ENCODE measurements at regions not wholly inside any gene's neighbourhood (a gene's known extent, or its start where the extent isn't known, plus 50 kb on each side); places are given as distances from the start of the nearest gene placed in this dataset.

DNA sequence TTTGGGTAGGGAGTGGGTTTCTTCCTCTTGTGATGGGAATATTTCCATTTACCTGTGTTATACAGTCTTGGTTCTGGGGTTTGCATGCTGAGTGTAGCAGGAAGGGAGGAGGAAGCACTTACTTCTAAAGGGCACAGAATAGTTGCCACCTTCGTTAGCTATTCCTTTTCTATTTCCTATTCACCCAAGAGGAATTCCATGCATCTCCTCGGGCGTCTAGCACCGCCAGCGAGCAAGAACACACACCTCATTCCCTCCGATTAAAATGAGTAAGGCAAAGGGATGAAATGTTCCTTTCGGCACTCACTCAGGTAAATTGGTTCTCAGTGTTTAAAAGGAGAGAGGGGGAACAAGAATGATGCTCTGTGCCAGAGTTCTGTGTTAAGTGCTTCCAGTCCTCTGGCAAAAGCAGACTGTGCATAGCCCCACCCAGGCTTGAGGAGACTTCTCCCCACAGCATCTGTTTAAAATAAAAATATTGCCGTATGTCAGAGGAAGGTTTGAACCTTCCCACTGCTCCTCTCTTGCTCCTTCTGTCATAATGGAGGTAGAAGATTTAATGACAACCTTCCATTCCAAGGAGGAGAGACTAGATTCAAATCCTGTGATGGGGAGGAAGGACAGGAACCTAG is 351.4 kb downstream of the PTTG2 start:
- DNase-seq: no peak

DNA sequence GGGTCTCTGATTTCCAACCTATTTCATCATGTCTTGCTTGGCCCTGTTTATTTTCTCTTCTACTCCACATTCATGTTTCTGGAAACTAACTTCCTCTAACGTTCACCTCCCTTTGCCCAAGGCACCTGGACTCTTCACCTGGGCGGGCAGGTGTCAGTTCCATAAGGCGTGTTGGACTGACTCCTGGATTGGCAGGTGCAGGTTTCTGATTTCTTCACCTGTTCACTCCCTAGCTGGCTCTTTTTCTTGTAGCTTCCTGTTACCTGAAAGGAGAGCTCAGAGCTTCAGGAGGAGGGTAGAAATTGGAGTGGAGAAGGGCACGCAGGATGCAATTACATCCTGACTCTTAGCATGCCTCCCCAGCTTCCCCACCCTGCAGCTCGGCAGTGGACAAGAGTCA is 350.8 kb upstream of the KLF3 start:
- DNase-seq: no peak

GRCh38 chr4:38313999-38314561 is 349.9 kb upstream of the KLF3 start:
- no peak for DNase-seq

GRCh38 chr4:38314663-38315062 is 349.3 kb upstream of the KLF3 start:
- DNase-seq: no peak

DNA sequence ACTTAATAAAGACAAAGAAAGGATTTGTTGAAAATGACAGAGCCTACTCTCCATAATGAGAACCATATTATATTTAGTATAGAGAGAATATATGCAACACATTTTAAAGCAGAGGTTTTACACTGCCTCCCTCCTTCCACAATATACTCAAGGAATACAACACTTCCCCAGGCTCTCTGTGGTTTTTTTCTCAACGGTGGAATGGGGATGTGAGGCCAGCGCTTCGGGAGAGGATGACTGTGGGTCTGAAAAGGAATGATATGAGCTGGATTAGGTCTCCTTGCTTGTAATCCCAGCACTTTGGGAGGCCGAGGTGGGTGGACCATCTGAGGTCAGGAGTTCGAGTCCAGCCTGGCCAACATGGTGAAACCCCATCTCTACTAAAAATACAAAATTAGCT is 348.7 kb upstream of the KLF3 start:
- no peak for DNase-seq

- DNase-seq: no peak
Measured at GRCh38 chr4:38316045-38316444, 348.0 kb upstream of the KLF3 start.

DNA sequence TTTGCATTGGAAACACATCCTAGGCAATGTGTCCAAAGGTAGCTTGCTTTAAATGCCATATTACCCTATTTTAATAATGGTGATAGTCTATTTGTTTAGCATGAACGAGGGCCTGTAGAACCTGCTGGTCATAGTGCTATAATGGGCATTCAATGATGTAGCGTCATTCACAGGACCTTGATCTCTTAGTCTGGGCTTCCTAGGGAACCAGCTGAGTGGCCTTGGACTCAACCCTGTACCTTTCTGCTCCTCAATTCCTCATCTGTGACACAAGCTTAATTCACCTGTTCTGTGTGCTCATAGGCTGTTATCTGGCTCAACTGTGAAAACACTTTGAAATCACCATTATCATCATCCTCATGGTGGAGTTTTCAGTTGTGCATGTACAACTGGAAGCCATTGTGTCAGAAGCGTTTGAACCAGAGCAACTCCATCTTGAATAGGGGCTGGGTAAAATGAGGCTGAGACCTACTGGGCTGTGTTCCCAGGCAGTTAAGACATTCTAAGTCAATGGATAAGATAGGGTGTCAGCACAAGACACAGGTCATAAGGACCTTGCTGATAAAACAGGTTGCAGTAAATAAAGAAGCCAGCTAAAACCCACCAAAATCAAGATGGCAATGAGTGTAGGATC is 346.8 kb upstream of the KLF3 start:
- DNase-seq: no peak

DNA sequence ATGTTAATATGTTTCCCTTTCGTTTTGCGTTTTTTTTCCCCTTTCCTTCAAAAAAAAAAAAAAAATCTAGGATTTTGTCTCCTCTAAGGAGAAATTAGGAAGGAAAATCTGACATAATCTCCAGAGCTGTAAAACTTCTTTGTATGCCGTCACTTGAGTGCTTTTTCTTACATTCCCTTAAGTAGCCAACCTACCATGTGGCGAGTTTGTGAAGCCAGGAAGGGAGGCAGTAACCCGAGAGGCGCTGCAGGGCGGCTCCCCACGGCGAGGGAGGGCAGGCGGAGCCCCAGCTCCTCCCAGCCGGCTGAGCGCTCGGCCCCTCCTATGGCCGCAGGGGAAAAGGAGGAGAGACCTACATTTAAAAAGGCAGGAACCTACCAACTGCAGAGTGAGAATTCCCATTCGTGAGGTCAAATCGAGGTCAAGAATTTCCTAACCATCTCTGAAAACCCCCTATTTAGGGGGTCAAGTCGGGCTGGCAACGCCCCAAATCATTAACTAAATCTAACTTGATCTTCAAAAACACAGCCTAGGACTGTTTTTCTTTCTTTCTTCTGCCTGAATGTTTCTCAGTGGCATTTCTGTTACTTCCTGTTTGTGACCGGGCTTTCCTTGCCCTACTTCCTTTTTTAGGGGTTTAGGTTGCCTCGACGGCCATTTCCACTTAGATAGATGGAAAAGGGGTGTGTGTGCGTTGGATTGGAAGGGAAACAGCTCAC is 345.1 kb upstream of the KLF3 start:
- peak; percentile 87 to 91 for DNase-seq

DNA sequence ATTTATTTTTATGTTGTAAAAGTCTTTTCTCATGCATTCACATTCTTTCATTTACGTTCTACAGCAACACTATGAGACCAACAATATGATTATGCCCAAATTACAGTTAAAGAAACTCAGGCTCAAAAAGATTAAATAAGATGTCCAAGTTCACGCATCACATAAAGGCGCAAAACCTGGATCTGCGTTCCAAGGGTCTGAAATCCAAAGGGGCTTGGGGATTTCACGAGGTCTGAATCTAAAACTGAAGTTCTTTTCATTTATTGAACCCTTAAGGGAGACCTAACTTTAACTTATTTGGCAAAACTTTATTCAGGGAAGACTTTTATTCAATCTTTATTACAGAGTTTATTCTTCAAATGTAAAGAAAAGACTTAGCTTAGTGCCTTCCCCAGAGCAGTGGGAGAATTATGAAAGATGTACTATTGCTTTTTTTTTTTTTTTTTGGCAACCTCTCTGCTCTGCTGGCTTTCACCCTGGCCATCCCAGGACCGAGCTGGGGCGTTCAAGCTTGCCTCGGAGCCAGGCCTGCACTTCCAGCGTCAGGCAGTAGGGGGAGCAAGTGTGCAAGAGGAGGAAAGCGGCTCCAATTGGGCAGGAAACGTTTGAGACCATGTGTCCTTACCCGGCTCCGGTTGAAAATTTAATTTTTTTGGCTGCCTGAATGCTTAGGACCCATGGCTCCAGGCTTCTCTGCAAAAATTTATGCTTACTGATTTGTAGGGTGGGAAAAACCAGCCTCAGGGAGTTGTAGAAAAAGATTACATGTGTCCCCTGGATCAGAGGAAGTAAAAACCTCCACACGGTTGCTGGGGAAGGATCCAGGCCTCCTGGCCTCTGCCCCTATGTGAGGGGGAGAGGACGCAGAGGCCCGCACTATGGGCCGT is 344.3 kb upstream of the KLF3 start:
- peak; percentile 94 to 97 for DNase-seq

DNA sequence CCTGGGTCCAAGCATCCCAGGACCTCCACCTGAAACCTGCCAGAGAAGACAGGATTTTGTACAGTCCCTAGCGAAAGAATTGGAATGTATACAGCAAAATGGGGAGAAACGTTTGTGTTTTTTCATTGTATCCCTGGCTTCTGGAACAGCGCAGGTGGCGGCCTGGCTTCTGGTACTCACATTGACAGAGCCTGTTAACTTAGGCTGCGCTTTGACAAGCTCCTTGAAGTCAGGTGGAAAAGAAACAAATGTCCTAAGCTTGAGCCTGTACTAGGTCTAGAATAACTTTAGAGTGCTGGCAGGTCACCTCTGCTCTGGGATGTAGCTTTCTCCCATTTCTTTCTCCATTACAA is 343.7 kb upstream of the KLF3 start:
- no peak for DNase-seq

- no peak for DNase-seq
Measured at GRCh38 chr4:38320833-38321232, 343.2 kb upstream of the KLF3 start.

- no peak for DNase-seq
Measured at GRCh38 chr4:38322714-38323113, 341.3 kb upstream of the KLF3 start.

- DNase-seq: no peak
Measured at GRCh38 chr4:38323141-38323641, 340.8 kb upstream of the KLF3 start.

DNA sequence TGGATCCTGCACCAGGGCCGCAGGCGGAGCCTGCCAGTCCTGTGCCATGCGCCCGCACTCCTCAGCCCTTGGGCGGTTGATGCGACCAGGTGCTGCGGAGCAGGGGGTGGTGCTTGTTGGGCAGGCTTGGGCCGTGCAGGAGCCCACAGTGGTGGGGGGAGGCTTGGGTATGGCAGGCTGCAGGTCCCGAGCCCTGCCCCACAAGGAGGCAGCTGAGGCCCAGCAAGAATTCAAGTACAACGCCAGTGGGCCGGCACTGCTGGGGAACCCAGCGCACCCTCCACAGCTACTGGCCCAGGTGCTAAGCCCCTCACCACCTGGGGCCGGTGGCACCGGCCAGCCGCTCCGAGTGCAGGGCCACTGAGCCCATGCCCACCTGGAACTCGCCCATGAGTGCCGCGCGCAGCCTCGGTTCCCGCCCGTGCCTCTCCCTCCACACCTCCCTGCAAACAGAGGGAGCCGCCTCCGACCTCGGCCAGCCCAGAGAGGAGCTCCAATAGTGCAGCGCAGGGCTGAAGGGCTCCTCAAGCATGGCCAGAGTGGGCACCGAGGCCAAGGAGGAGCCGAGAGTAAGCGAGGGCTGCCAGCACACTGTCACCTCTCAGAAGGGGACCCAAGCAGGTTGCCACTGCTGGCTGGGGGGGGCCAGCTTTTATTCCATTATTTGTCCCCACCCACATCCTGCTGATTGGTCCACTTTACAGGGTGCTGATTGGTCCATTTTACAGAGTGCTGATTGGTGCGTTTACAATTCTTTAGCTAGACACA is 339.0 kb upstream of the KLF3 start:
- no peak for DNase-seq

DNA sequence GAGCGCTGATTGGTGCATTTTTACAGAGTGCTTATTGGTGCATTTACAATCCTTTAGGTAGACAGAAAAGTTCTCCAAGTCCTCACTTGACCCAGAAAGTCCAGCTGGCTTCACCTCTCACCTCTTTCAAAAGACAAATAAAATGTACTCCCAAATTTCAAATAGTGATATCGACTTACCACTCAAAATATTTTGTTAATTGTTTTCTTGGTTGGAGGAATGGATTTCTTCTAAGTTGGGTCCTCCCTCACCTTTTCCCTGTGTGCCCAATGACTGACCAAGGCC is 338.4 kb upstream of the KLF3 start:
- no peak for DNase-seq

GRCh38 chr4:38326499-38326898 is 337.5 kb upstream of the KLF3 start:
- DNase-seq: no peak

- no peak for DNase-seq
Measured at GRCh38 chr4:38327174-38327573, 336.8 kb upstream of the KLF3 start.

GRCh38 chr4:38328989-38329729 is 334.8 kb upstream of the KLF3 start:
- DNase-seq: no peak

DNA sequence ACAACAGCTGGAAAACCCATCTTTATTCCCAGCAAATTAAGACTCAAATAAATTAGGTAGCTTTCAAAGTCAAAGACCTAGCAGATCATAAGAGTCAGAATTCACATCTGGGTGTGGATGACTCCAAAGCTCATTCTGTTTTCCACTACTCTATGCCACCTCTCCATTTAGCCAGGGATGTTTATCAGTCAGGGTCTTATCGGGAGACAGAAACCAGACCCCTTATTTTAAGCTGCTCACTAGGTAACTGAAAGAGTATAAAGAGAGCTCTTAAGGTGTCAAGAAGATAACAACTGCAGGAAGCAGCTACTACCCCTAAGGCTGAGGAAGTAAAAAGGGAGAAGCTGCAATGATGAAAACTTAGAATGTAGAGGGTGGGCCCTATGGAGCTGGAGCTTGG is 333.7 kb upstream of the KLF3 start:
- DNase-seq: no peak

- DNase-seq: no peak
Measured at GRCh38 chr4:38330936-38331335, 333.1 kb upstream of the KLF3 start.

- no peak for DNase-seq
Measured at GRCh38 chr4:38332699-38333098, 331.3 kb upstream of the KLF3 start.
